IMR-90 (cell line): ENCODE measurements at regions not wholly inside any gene's neighbourhood (a gene's known extent, or its start where the extent isn't known, plus 50 kb on each side); places are given as distances from the start of the nearest gene placed in this dataset.

ENCODE experiments used
- ATAC-seq: fragments of 200-7000 bp; cut with Tn5 transposase; 2 replicates; pipeline ENCODE4 v1.9.1; 2020; ENCODE audit warnings: low read depth, mild to moderate bottlenecking, moderate library complexity
- BruUV-seq: library from RNA; stranded (reverse); fragments of 400-500 nt; replicated peaks from 2 replicates; lab custom pipeline; 2021; lab: Mats Ljungman, UMichigan
- CTCF ChIA-PET: fragments of 300-600 bp; formaldehyde crosslinking; extraction: SDS; loops from one replicate; lab custom pipeline; 2021; ENCODE audit warnings: antibody characterized with exemption; lab: Yijun Ruan, JAX
- POLR2A ChIA-PET: fragments of 300-600 bp; sonication (Branson Sonifier 250); formaldehyde crosslinking; loops from one replicate; lab custom pipeline; 2022; ENCODE audit warnings: antibody characterized with exemption; ENCODE audit not compliant: unreplicated experiment; lab: Charles Lee
- DNase-seq: peaks from one replicate; pipeline ENCODE4 v3.0.0; 2013
- H2AFZ ChIP-seq: replicated peaks from 2 replicates; pipeline ENCODE3; 2013; ENCODE audit warnings: low read length, mild to moderate bottlenecking; ENCODE audit not compliant: poor library complexity
- H2AK5ac ChIP-seq: 2 replicates; pipeline ENCODE4 v1.6.1; 2013; ENCODE audit warnings: low read depth, low read length, inconsistent platforms
- H2AK9ac ChIP-seq: replicated peaks from 2 replicates; pipeline ENCODE3; 2013; ENCODE audit warnings: mild to moderate bottlenecking, low read depth, low read length, moderate library complexity; ENCODE audit not compliant: poor library complexity
- H2BK120ac ChIP-seq: 2 replicates; pipeline ENCODE4 v1.6.1; 2013; ENCODE audit warnings: low read depth, low read length, inconsistent platforms
- H2BK15ac ChIP-seq: 3 replicates; pipeline ENCODE4 v1.6.1; 2013; ENCODE audit warnings: low read depth, low read length, inconsistent platforms
- H2BK20ac ChIP-seq: 2 replicates; pipeline ENCODE4 v1.6.1; 2013; ENCODE audit warnings: low read depth, mild to moderate bottlenecking, inconsistent platforms, low read length, moderate library complexity
- H2BK5ac ChIP-seq: 2 replicates; pipeline ENCODE4 v1.6.1; 2013; ENCODE audit warnings: mild to moderate bottlenecking, low read depth, low read length, inconsistent platforms; ENCODE audit not compliant: poor library complexity, severe bottlenecking
- H3K14ac ChIP-seq: replicated peaks from 2 replicates; pipeline ENCODE4 v1.6.1; 2013; ENCODE audit warnings: low read depth, low read length, inconsistent platforms
- H3K18ac ChIP-seq: 2 replicates; pipeline ENCODE4 v1.6.1; 2013; ENCODE audit warnings: low read depth, low read length, control low read depth
- H3K23ac ChIP-seq: 2 replicates; pipeline ENCODE4 v1.6.1; 2013; ENCODE audit warnings: low read depth, low read length, inconsistent platforms
- H3K27ac ChIP-seq: 2 replicates; pipeline ENCODE4 v1.5.1; 2013; ENCODE audit warnings: mild to moderate bottlenecking, control low read depth, low read length; ENCODE audit not compliant: insufficient read depth
- H3K27me3 ChIP-seq: 2 replicates; pipeline ENCODE4 v1.6.1; 2013; ENCODE audit warnings: low read length; ENCODE audit not compliant: control insufficient read depth, insufficient read depth
- H3K36me3 ChIP-seq: 2 replicates; pipeline ENCODE4 v1.6.1; 2013; ENCODE audit warnings: low read length, mixed read lengths; ENCODE audit not compliant: control insufficient read depth, insufficient read depth
- H3K4ac ChIP-seq: 2 replicates; pipeline ENCODE4 v1.6.1; 2013; ENCODE audit warnings: low read depth, low read length, inconsistent platforms
- H3K4me1 ChIP-seq: 2 replicates; pipeline ENCODE4 v1.6.1; 2013; ENCODE audit warnings: low read length, mixed read lengths; ENCODE audit not compliant: control insufficient read depth, insufficient read depth
- H3K4me2 ChIP-seq: 2 replicates; pipeline ENCODE4 v1.6.1; 2013; ENCODE audit warnings: low read depth, mild to moderate bottlenecking, control low read depth, low read length, moderate library complexity
- H3K4me3 ChIP-seq: 2 replicates; pipeline ENCODE4 v1.5.1; 2013; ENCODE audit warnings: low read depth, mild to moderate bottlenecking, control low read depth, low read length, moderate library complexity; ENCODE audit not compliant: insufficient read depth
- H3K56ac ChIP-seq: 2 replicates; pipeline ENCODE4 v1.6.1; 2013; ENCODE audit warnings: low read length, inconsistent platforms; ENCODE audit not compliant: insufficient read depth; ENCODE audit errors: extremely low read depth
- H3K79me1 ChIP-seq, 2 experiments: 2 replicates each; pipeline ENCODE4 v1.6.1; 2013; ENCODE audit warnings: low read length in 2 of 2, inconsistent platforms in 1 of 2, low read depth in 1 of 2
- H3K9ac ChIP-seq: 2 replicates; pipeline ENCODE4 v1.6.1; 2013; ENCODE audit warnings: low read depth, low read length, control low read depth
- H3K9me1 ChIP-seq: 2 replicates; pipeline ENCODE4 v1.6.1; 2013; ENCODE audit warnings: low read length, inconsistent platforms; ENCODE audit not compliant: insufficient read depth
- H3K9me3 ChIP-seq: 2 replicates; pipeline ENCODE4 v1.6.1; 2013; ENCODE audit warnings: low read length; ENCODE audit not compliant: control insufficient read depth, insufficient read depth
- H4K20me1 ChIP-seq: 2 replicates; pipeline ENCODE4 v1.6.1; 2013; ENCODE audit warnings: low read length, inconsistent platforms; ENCODE audit not compliant: insufficient read depth
- H4K5ac ChIP-seq: 2 replicates; pipeline ENCODE4 v1.6.1; 2013; ENCODE audit warnings: mild to moderate bottlenecking, low read depth, low read length, control low read depth
- H4K8ac ChIP-seq, 2 experiments: 2 replicates each; pipeline ENCODE4 v1.6.1; 2013; ENCODE audit warnings: low read depth in 2 of 2, low read length in 2 of 2, control low read depth in 1 of 2, inconsistent platforms in 1 of 2
- H4K91ac ChIP-seq: 2 replicates; pipeline ENCODE4 v1.6.1; 2013; ENCODE audit warnings: low read depth, low read length, inconsistent platforms; ENCODE audit not compliant: insufficient read depth
- BHLHE40 ChIP-seq: fragments of 150-350 bp; IDR thresholded peaks from 2 replicates; pipeline ENCODE4 v1.6.1; 2016; ENCODE audit warnings: mild to moderate bottlenecking, low read depth, low read length
- CEBPB ChIP-seq: IDR thresholded peaks from 2 replicates; pipeline ENCODE4 v1.6.1; 2012; ENCODE audit warnings: low read depth, low read length, improper control_type of control experiment
- CHD1 ChIP-seq: IDR thresholded peaks from 2 replicates; pipeline ENCODE4 v1.6.1; 2012; ENCODE audit warnings: low read depth, low read length, improper control_type of control experiment
- FOS ChIP-seq: fragments of 150-350 bp; IDR thresholded peaks from 2 replicates; pipeline ENCODE4 v1.6.1; 2016; ENCODE audit warnings: low read depth, low read length
- MAFK ChIP-seq: IDR thresholded peaks from 2 replicates; pipeline ENCODE4 v1.6.1; 2012; ENCODE audit warnings: low read depth, low read length, improper control_type of control experiment
- MAZ ChIP-seq: IDR thresholded peaks from 2 replicates; pipeline ENCODE4 v1.6.1; 2012; ENCODE audit warnings: low read depth, mild to moderate bottlenecking, low read length, improper control_type of control experiment, moderate library complexity, borderline replicate concordance
- MXI1 ChIP-seq: IDR thresholded peaks from 2 replicates; pipeline ENCODE4 v1.6.1; 2012; ENCODE audit warnings: low read depth, mild to moderate bottlenecking, low read length, moderate library complexity, borderline replicate concordance
- NFE2L2 ChIP-seq: fragments of 150-350 bp; IDR thresholded peaks from 2 replicates; pipeline ENCODE4 v1.6.1; 2016; ENCODE audit warnings: low read depth, mild to moderate bottlenecking, low read length
- POLR2A ChIP-seq: IDR thresholded peaks from 2 replicates; pipeline ENCODE4 v1.6.1; 2012; ENCODE audit warnings: mild to moderate bottlenecking, low read depth, low read length
- RAD21 ChIP-seq: IDR thresholded peaks from 2 replicates; pipeline ENCODE4 v1.6.1; 2012; ENCODE audit warnings: low read length, improper control_type of control experiment
- RCOR1 ChIP-seq: IDR thresholded peaks from 2 replicates; pipeline ENCODE4 v1.6.1; 2012; ENCODE audit warnings: mild to moderate bottlenecking, low read length, improper control_type of control experiment; ENCODE audit not compliant: insufficient replicate concordance
- RFX5 ChIP-seq: IDR thresholded peaks from 2 replicates; pipeline ENCODE4 v1.8.0; 2012; ENCODE audit warnings: low read depth, mild to moderate bottlenecking, low read length, moderate library complexity
- SMC3 ChIP-seq: fragments of 150-350 bp; IDR thresholded peaks from 2 replicates; pipeline ENCODE4 v1.6.1; 2016; ENCODE audit warnings: low read depth, mild to moderate bottlenecking, antibody characterized with exemption, low read length, moderate library complexity
- USF2 ChIP-seq: fragments of 150-350 bp; IDR thresholded peaks from 2 replicates; pipeline ENCODE4 v1.6.1; 2017; ENCODE audit warnings: mild to moderate bottlenecking, antibody characterized with exemption, low read length, low read depth
- WGBS, 2 experiments: methylation state at CpG; one replicate each; pipeline versions ENCODE4 v1.1.5 to v1.1.7; 2013; ENCODE audit warnings: missing lambda C conversion rate in 2 of 2; ENCODE audit not compliant: insufficient read length in 1 of 2; ENCODE audit errors: extremely low coverage in 2 of 2; 5-methylcytosine and 5-hydroxymethylcytosine counted together
- dilution Hi-C: fragments of 300-500 bp; cut with HindIII; formaldehyde crosslinking; loops from one replicate; pipeline ENCODE4 v1.14.3; 2018; ENCODE audit warnings: low sequenced_read_pairs; ENCODE audit not compliant: unreplicated experiment
- in situ Hi-C: fragments of 300-500 bp; cut with MboI; formaldehyde crosslinking; loops from 3 replicates; pipeline ENCODE4 v1.14.3; 2019; ENCODE audit warnings: low sequenced_read_pairs, inconsistent platforms, mixed read lengths
- intact Hi-C: fragments of 100-400 bp; cut with micrococcal nuclease; formaldehyde crosslinking; loops from 2 replicates; pipeline ENCODE4 v1.10.0; 2022
- TF ChIP-seq, protein P1 (sequence below): conservative IDR thresholded peaks from 2 replicates; pipeline ENCODE4 v1.5.1; 2012; ENCODE audit warnings: mild to moderate bottlenecking, low read depth, low read length, improper control_type of control experiment
- TF ChIP-seq, protein P2 (sequence below): fragments of 150-350 bp; IDR thresholded peaks from 2 replicates; pipeline ENCODE4 v1.6.1; 2016; ENCODE audit warnings: low read depth, mild to moderate bottlenecking, low read length, moderate library complexity, borderline replicate concordance

DNA sequence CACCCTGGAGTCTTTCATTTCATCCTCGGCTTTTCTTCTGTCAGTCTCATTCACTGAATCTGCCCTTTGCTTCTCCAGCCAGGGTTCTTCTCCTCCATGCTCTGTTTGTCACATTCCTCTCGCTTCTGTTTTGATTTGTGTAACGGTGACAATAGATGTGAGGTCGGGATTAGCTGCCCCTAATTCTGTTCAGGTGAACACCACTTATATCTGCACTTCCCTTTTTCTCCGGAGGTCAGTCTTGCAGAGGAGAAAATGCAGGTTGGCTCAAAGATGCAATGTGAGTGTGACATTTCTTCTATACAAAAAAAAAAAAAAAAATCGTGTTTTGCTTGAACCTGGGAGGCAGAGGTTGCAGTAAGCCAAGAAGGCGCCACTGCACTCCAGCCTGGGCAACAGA is 262.9 kb downstream of the ASMT start:
- Histone ChIP-seq H3K36me3 (no peaks in the 10 kb centered on the region), H4K5ac (no peak overlapping the region), H3K9ac (no peak overlapping the region), H4K20me1 (no peaks in the 10 kb centered on the region), H3K4me2 (no peak overlapping the region), H2AK9ac (no peak overlapping the region), H3K18ac (no peak overlapping the region), H3K56ac (no peak overlapping the region), H3K4ac (no peak overlapping the region), H4K91ac (no peak overlapping the region), H2AFZ (no peak overlapping the region), H3K27me3 (no peaks in the 10 kb centered on the region), H2BK20ac (no peak overlapping the region), H3K9me1 (no peaks in the 10 kb centered on the region), H3K9me3 (peaks cover 15% of the 10 kb centered on the region), H3K23ac (no peak overlapping the region), H2BK5ac (no peak overlapping the region), H2BK120ac (no peak overlapping the region), H2AK5ac (no peak overlapping the region), H2BK15ac (no peak overlapping the region), H4K8ac (no peak overlapping the region), H3K14ac (no peak overlapping the region), H3K27ac (no peak overlapping the region), H3K4me3 (no peak overlapping the region), H3K79me1 (no peaks in the 10 kb centered on the region), H3K4me1 (no peaks in the 10 kb centered on the region)
- in situ Hi-C loops (no loop called here), intact Hi-C loops (no loop called here), dilution Hi-C loops (no loop called here)
- no peak for DNase-seq
- no CpG with 5 or more reads among the region's 7 CpGs for WGBS, 2 experiments
- ATAC-seq, result no peak
- CTCF ChIA-PET, result no interaction called here
- TF ChIP-seq, protein P1, sequence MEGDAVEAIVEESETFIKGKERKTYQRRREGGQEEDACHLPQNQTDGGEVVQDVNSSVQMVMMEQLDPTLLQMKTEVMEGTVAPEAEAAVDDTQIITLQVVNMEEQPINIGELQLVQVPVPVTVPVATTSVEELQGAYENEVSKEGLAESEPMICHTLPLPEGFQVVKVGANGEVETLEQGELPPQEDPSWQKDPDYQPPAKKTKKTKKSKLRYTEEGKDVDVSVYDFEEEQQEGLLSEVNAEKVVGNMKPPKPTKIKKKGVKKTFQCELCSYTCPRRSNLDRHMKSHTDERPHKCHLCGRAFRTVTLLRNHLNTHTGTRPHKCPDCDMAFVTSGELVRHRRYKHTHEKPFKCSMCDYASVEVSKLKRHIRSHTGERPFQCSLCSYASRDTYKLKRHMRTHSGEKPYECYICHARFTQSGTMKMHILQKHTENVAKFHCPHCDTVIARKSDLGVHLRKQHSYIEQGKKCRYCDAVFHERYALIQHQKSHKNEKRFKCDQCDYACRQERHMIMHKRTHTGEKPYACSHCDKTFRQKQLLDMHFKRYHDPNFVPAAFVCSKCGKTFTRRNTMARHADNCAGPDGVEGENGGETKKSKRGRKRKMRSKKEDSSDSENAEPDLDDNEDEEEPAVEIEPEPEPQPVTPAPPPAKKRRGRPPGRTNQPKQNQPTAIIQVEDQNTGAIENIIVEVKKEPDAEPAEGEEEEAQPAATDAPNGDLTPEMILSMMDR, result no peak
- TF ChIP-seq CHD1 (no peak), FOS (no peak), USF2 (no peak), NFE2L2 (no peak), RAD21 (no peak), MAFK (no peak), RCOR1 (no peak), MXI1 (no peak), SMC3 (no peak), CEBPB (no peak), BHLHE40 (no peak), RFX5 (no peak), POLR2A (no peak), MAZ (no peak)
- TF ChIP-seq, protein P2, sequence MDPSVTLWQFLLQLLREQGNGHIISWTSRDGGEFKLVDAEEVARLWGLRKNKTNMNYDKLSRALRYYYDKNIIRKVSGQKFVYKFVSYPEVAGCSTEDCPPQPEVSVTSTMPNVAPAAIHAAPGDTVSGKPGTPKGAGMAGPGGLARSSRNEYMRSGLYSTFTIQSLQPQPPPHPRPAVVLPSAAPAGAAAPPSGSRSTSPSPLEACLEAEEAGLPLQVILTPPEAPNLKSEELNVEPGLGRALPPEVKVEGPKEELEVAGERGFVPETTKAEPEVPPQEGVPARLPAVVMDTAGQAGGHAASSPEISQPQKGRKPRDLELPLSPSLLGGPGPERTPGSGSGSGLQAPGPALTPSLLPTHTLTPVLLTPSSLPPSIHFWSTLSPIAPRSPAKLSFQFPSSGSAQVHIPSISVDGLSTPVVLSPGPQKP, result no peak
- BruUV-seq, result no TSS peak
- POLR2A ChIA-PET, result no interaction called here
